C4-2B (cell line): ENCODE measurements at regions not wholly inside any gene's neighbourhood (a gene's known extent, or its start where the extent isn't known, plus 50 kb on each side); places are given as distances from the start of the nearest gene placed in this dataset.

Experiments used
- CTCF ChIP-seq: fragments of 450-650 bp; conservative IDR thresholded peaks from 2 replicates; pipeline ENCODE4 v1.5.1; 2017; ENCODE audit warnings: mild to moderate bottlenecking
- ZFX ChIP-seq: fragments of 450-650 bp; IDR thresholded peaks from 2 replicates; pipeline ENCODE4 v1.6.1; 2017

GRCh38 chr2:221851531-221852045 lies 279.5 kb upstream of the EPHA4 start:
- no peak for TF ChIP-seq CTCF
- no peak for TF ChIP-seq ZFX
